Brain microvascular endothelial cell (primary cell): ENCODE measurements at regions not wholly inside any gene's neighbourhood (a gene's known extent, or its start where the extent isn't known, plus 50 kb on each side); places are given as distances from the start of the nearest gene placed in this dataset.

Experiments
- DNase-seq: peaks from one replicate; pipeline ENCODE4 v3.0.0-alpha.2; 2020
- H3K27ac ChIP-seq: fragments of 250-450 bp; sonication (Bioruptor Pico); 2 replicates; pipeline ENCODE4 v1.5.1; 2020; ENCODE audit warnings: mild to moderate bottlenecking, moderate library complexity
- H3K27me3 ChIP-seq: fragments of 250-450 bp; sonication (Bioruptor Pico); replicated peaks from 2 replicates; pipeline ENCODE4 v1.5.1; 2020; ENCODE audit warnings: mild to moderate bottlenecking
- H3K36me3 ChIP-seq: fragments of 250-450 bp; sonication (Bioruptor Pico); replicated peaks from 2 replicates; pipeline ENCODE4 v1.5.1; 2020; ENCODE audit warnings: mild to moderate bottlenecking
- H3K4me3 ChIP-seq: 2 replicates; pipeline ENCODE4 v1.5.1; 2011; ENCODE audit warnings: low read depth, mild to moderate bottlenecking, control low read depth, low read length, moderate library complexity
- in situ Hi-C: cut with HindIII; loops from 2 replicates; pipeline ENCODE4 v1.10.0; 2017; ENCODE audit warnings: low sequenced_read_pairs, low pct_ligation_motif_present
- TF ChIP-seq, protein P1 (sequence below): IDR thresholded peaks from 2 replicates; pipeline ENCODE4 v1.5.1; 2011; ENCODE audit warnings: low read depth, mild to moderate bottlenecking, moderate library complexity, low read length, control low read depth, inconsistent platforms; ENCODE audit errors: missing control alignments

DNA sequence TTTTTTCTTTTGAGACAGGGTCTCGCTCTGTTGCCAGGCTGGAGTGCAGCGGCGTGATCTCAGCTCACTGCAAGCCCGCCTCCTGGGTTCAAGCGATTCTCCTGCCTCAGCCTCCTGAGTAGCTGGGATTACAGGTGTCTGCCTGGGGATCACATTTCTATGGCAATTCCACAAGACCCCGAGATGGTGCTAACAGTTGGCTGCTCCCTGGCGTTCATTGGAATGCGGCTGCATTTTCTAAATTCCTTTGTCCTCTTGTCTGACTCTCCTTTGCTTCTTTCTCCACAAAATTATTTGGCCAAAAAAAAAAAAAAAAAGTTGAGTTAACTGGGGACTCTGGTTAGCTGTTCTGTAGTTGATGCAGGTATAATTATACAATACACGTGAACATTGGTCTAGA is 176.4 kb downstream of the ETS2 start:
- Histone ChIP-seq H3K27me3 (no peaks in the 10 kb centered on the region), H3K36me3 (no peaks in the 10 kb centered on the region), H3K4me3 (no peak overlapping the region), H3K27ac (no peak overlapping the region)
- TF ChIP-seq, protein P1, sequence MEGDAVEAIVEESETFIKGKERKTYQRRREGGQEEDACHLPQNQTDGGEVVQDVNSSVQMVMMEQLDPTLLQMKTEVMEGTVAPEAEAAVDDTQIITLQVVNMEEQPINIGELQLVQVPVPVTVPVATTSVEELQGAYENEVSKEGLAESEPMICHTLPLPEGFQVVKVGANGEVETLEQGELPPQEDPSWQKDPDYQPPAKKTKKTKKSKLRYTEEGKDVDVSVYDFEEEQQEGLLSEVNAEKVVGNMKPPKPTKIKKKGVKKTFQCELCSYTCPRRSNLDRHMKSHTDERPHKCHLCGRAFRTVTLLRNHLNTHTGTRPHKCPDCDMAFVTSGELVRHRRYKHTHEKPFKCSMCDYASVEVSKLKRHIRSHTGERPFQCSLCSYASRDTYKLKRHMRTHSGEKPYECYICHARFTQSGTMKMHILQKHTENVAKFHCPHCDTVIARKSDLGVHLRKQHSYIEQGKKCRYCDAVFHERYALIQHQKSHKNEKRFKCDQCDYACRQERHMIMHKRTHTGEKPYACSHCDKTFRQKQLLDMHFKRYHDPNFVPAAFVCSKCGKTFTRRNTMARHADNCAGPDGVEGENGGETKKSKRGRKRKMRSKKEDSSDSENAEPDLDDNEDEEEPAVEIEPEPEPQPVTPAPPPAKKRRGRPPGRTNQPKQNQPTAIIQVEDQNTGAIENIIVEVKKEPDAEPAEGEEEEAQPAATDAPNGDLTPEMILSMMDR = no peak
- DNase-seq = no peak
- in situ Hi-C loops = no loop called here

DNA sequence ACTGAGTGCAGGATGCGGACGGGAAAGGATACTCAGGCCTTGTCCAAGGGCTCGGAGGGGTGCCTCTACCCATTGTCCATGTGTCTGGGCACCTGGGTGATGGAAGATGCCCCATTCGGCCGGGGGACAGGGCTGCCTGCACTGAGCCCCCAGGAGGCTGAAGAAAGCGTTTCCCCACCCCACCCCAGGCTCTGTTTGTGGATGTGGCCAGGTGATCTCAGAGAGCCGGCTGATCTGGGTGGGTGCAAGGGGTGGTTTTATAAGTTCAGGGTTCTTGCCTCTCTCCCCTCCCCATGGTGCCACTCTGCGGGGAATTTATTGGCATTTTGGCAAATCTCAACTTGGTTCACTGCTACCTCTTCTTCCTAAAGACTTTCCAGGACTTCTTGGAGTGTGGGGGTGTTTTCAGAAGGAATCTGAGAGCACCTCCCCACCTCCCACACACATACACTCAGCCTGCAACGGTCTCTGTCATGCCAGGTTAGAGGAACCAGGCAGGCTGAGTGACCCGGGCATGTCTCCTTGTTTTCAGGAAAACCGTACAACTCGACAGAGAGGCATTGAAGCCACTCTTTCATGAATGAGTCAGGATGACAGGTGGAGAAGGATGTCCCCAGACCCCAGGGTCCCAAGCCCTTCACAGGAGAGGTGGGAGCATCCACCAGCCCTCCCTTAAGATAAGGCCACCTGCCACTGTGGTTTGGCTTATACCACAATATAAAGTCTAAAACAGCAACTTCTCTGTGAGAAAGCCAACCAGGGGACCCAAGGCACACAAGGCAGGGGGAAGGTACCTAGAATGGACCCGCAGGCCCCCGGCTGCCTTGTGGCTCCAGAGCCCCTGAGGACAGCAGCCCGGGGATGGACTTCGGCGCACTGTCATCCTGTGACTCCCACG is 174.9 kb downstream of the ETS2 start:
- Histone ChIP-seq H3K4me3 (no peak overlapping the region), H3K27ac (no peak overlapping the region), H3K36me3 (no peaks in the 10 kb centered on the region), H3K27me3 (no peaks in the 10 kb centered on the region)
- DNase-seq = no peak
- TF ChIP-seq, protein P1 = no peak
- in situ Hi-C loops = no loop called here

DNA sequence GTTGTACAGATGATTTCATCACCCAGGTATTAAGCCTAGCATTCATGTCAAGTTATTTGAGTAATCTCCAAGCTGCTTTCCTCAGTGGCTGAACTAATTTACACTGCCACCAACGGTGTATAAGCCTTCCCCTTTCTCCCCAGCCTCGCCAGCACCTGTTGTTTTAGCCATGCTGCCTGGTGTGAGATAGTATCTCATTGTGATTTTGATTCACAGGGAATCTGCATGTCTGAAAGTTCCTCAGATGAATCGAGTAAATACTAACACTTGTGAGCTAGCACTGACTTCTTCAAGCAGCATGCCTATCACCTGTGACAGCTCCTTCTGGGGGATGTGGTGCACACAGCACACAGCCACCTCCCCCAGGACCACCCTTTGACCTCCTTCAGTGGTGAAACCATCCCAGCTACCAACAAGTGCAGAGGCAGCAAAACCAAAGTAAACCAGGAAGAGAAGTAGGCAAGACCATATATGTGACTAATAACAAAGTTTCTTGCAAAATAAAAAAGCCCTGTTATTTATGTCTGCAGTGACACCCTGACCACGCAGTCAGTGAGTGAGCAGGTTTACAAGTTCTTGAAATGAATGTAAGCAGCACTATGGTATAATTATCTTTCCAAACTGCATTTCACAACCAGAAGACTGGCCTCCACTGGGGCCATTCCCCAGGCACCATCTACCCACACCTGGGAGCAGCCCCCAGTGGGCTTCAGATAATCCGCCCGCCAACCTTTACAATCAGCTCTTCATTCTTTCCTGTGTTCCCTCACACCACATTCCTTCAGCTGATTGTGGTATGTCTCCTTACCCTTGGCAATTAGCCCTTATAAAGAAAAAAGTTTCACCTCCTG is 173.8 kb downstream of the ETS2 start:
- DNase-seq = no peak
- H3K27ac ChIP-seq = no peak overlapping the region
- no peaks in the 10 kb centered on the region for H3K27me3 ChIP-seq
- no peak overlapping the region for H3K4me3 ChIP-seq
- TF ChIP-seq, protein P1 = no peak
- in situ Hi-C loops = no loop called here
- H3K36me3 ChIP-seq = no peaks in the 10 kb centered on the region

DNA sequence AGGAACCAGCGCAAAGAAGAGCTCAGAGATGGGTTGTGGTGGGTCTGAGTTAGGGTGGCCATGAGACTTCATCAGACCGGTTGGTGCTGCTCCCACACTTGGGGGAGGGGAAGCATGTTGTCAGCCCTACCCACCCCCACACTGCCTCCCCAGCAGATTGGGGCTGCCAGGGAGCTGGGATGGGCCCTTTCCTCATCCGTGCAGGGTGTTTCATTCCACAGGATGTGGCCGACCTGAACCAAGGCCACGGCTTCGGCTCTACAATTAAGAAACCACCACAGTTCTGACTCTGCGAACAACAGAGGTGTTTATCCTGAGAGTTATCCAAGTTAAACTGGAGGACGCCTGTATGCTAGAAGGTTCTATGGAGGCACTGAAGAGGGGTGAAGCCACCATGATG is 171.2 kb downstream of the ETS2 start:
- no peak for DNase-seq
- in situ Hi-C loops = no loop called here
- no peak overlapping the region for H3K27ac ChIP-seq
- H3K4me3 ChIP-seq = no peak overlapping the region
- H3K27me3 ChIP-seq = no peaks in the 10 kb centered on the region
- TF ChIP-seq, protein P1 = no peak
- no peaks in the 10 kb centered on the region for H3K36me3 ChIP-seq

DNA sequence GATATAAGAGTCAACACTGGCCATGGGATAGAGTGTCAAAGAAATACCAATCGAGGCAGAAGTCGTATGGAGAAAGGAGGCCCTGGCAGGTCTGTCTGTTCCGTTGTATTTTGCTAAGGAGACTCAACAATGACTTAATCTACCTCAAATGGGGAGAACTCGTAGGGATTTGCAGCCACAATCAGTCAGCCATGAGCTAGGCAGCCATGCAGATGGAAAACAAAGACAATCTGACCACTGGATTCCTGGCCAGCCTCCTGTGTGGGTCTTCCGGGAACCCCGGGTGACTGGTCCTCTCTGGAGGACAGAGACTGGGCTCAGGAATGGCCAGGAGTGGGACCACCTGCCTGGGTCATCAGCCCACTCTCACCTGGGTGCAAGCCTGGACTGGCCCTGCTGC is 167.8 kb downstream of the ETS2 start:
- no peak overlapping the region for H3K27ac ChIP-seq
- in situ Hi-C loops = no loop called here
- TF ChIP-seq, protein P1 = no peak
- no peak overlapping the region for H3K4me3 ChIP-seq
- no peaks in the 10 kb centered on the region for H3K36me3 ChIP-seq
- H3K27me3 ChIP-seq = no peaks in the 10 kb centered on the region
- no peak for DNase-seq
